RCC 7860 (cell line): ENCODE measurements at regions not wholly inside any gene's neighbourhood (a gene's known extent, or its start where the extent isn't known, plus 50 kb on each side); places are given as distances from the start of the nearest gene placed in this dataset.
"Not testable (repeated sequence)": the region's sequence is repeated elsewhere in the genome, so short reads cannot be mapped to it uniquely, and the experiment has no call there.

Source experiments
- DNase-seq: peaks from one replicate; pipeline ENCODE4 v3.0.0-alpha.2; 2015; ENCODE audit warnings: low spot score
- FAIRE-seq: peaks from 2 replicates; lab custom pipeline; 2012; peaks lifted over from hg19 to GRCh38; lab: Jason Lieb, UNC

DNA sequence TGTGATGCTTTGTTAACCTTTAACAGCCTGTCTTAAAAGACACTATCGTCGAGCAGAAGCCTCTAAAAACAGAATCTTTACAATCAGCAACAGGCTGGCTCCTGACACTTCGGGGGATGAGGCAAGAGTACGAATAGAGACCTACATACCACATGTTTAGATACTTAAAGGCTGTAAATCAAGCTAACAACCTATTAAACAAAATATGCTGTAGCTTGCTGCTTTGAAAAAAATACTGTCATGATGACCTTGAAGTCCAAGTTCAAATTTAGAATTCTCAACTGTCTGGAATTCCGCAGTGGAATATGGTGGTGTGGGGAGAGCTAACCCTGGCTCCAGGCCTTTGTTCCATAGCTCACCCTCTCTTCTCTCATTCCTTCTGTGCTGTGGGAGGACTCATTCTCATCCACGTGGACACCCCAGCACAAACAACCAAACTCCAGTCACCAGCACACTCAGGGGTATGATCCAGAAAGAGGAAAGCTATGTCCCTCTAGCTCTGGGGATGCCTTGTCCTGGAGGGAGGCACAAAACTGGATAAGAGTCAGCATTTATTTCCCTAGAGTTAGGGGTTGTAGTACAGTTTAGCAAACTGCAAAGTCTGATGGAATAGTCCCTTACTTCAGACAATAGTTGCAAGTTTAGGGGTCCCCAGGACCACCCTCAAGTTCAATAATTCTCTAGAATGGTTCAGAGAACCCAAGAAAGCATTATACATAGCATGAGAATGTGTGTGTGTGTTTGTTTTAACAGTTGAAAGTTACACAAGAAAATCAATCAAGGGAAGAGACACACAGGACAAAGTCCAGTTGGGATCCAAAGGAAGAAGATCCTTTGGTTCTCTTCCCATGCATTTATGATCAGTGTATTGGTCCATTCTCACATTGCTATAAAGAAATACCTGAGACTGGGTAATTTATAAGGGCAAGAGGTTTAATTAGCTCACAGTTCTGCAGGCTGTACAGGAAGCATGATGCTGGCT is 196.1 kb upstream of the SVIL start:
- no peak for FAIRE-seq
- no peak for DNase-seq

GRCh38 chr10:29829776-29830175 is 195.0 kb upstream of the SVIL start:
- DNase-seq (no peak), FAIRE-seq (no peak)

DNA sequence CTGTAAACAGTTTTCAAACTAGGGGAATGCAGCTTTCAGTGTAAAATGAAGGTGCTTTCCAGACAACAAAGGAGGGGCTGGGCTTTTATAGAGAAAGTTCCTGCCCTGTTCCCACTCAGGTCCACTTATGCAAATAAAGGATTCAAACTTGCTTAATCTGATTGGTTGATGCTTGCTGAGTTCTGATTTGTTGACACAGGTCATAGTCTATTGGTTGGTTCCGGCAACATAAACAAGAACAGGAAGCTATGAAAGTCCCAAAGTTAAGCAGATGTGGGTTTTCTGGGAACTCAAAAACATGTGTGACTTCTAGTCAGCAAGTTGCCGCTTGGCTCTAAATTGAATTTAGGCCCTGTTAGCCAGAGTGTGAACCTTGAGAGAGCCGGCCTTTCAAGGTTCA is 194.2 kb upstream of the SVIL start:
- FAIRE-seq: no peak
- DNase-seq: no peak

DNA sequence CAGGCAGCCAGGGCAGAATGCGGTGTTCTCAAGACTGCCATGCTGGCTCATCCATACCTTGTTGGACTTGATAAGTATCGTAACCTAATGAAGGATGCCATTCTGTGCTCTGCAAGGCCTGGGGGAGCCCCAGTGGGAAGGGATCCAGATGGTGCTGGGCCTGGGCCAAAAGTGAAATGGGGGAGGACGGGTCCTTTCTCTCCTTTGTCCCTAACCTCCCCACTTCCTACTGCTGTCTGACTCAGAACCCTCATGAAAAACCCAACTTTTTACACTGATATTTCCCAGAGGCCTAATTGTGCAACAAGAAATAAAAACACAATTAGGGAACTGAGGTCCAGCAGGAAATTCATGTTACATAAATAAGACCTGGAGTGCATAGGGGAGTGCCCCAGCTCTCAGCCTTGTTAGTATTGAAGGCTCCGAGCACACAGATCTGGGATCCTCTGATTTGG is 193.7 kb upstream of the SVIL start:
- FAIRE-seq (no peak), DNase-seq (no peak)

DNA sequence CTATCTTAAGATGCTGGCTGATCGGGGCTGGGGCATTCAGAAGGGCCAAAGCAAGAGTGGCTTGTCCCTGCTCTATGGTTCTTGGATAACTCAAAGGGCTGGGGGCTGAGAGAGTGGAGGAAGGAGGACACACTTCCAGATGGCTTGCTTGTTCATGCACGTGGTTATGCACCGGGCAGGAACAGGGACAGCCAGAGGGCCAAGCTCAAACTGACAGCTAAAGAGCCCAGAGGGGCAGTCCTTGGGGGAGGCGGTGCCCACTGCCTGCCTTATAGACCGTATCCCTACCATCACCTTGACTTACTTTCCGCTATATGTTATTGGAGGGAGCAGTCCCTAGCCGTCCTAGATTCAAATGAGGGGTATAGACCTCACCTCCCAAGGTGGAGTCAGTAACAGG is 192.7 kb upstream of the SVIL start:
- FAIRE-seq: no peak
- no peak for DNase-seq

DNA sequence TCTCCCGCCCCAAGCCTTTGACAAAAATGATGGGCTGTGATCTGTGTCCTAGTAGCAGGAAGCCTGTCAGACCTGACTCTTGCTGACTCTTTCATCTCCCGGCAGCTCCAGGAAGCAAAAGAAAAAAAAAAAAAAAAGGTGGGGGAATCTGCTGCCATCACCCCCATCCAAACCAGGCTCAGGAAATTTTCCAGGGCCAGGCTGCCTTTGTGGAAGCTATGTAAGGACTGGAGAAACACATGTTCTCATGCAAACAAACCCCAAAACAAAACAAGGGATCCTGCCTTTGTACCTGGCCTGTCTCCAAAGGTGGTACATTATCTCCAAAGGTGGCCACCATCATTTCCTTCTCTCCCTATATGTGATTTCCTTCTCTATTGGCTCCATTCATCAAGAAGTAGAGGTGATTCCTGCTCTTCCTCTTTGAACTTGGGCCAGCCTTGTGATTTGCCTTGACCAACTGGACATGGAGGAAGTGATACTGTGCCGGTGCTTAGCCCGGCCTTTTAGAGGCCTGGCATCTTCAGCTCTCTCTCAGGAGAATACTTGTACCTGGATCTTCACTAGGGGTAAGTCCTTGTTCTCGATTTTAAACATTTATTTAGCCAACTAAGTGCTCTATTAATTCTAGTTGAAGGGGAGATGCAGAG is 192.2 kb upstream of the SVIL start:
- no peak for DNase-seq

DNA sequence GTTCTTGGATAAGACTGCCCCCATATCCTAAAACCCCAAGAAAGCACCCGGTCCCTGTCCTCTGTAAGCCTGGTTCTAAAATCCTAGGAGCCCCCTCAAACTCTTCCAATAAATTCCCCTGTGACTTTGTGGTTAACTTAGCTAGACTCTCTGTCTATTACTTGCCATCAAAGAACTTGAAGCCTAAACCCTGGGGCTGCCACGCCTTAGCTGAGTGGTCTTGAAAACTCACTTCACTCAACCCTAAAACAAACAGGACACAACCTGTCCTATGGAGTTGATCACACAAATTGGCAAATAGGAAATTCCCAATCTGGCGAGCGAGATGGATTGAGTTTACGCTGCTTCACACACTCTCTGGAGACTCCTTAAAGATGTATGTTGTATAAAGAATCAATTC is 191.4 kb upstream of the SVIL start:
- no peak for DNase-seq
- FAIRE-seq: no peak

More for the DNA sequence above, 192.2 kb upstream of the SVIL start:
- no peak for FAIRE-seq

DNA sequence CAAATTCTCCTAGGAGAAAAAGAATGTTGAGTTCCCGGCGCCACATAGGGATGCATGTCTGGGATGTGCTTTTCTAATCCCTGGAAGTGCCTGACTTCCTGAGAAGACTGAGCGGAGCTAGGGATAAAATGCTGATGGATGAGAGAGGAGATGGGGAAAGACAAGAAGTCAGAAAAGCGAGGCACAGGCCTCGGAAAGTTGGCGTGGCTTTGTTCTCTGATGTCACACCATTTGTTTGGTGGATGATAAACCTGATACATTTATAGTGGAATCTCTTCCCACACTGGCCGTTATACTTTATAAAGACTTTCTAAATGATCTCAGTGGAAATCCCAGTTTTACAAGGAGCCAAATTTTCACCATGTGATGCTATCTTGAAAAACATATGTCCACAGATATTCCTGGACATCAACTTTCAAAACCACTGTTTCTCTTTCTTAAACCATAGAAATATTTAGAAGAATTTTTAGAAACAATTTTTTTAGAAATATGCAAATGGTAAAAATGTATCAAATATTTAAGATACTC is 188.8 kb upstream of the SVIL start:
- no peak for FAIRE-seq
- no peak for DNase-seq

DNA sequence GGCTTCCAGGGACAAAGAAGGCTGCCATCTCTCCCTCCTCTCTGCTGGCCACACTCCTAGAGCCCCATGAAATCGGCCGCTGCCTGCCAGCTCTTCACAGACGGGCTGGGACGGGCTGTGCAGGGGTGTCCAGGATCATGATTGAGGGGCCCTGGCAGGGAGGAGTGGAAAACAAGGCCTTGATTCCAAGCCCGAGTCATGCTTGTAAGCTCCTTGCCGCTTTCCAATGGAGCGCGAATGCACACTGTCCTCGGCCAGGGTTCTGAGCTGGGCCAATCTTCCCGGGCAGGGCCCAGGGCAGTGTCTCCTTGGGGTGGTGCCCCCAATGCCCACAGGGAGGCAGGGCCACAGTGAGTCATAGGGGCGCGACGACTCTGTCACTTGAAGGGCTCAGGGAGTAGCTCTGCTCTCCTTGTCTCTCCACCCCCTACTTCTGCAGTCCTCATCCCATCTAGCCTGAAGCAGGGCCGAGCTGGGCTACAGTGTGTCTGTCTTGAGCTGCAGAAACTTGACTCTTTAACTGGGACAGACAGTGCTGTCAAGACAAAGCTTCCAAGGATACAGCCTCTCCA is 186.2 kb upstream of the SVIL start:
- DNase-seq: no peak

GRCh38 chr10:29816801-29817558 is 182.2 kb upstream of the SVIL start:
- FAIRE-seq (no peak), DNase-seq (no peak)

More for the DNA sequence above, 186.2 kb upstream of the SVIL start:
- FAIRE-seq: no peak

- DNase-seq (no peak), FAIRE-seq (no peak)
Observed at GRCh38 chr10:29815572-29815971, 180.8 kb upstream of the SVIL start.

- DNase-seq: peak; percentile 52
- no peak for FAIRE-seq
Observed at GRCh38 chr10:29811751-29812427, 177.1 kb upstream of the SVIL start.

DNA sequence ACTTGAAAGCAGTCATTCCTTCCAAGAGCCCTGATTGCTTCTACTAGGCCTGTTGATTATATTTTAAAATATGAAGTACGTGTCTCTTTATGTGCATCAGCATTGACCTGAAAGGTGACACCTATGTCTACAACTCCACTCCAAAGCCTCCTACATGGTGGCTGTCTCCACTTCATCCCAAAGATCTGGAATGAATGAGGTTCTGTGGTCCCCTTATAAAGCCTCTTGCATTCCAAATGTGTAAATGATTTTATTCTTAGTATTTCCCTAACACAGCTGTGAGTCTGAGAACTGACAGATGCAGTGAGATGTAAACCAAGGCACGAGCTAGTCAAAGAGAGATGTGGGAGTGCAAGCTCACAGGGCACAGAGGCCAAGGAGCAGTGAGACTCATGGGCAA is 176.0 kb upstream of the SVIL start:
- DNase-seq (no peak), FAIRE-seq (no peak)

GRCh38 chr10:29810231-29810630 is 175.5 kb upstream of the SVIL start:
- DNase-seq, FAIRE-seq: not testable (repeated sequence)

- no peak for DNase-seq
- no peak for FAIRE-seq
Observed at GRCh38 chr10:29809383-29809782, 174.6 kb upstream of the SVIL start.

- DNase-seq (peak; percentile 71), FAIRE-seq (peak; percentile 42)
Observed at GRCh38 chr10:29807163-29807806, 172.5 kb upstream of the SVIL start.

- DNase-seq: no peak
- FAIRE-seq: no peak
Observed at GRCh38 chr10:29806350-29806788, 171.6 kb upstream of the SVIL start.

DNA sequence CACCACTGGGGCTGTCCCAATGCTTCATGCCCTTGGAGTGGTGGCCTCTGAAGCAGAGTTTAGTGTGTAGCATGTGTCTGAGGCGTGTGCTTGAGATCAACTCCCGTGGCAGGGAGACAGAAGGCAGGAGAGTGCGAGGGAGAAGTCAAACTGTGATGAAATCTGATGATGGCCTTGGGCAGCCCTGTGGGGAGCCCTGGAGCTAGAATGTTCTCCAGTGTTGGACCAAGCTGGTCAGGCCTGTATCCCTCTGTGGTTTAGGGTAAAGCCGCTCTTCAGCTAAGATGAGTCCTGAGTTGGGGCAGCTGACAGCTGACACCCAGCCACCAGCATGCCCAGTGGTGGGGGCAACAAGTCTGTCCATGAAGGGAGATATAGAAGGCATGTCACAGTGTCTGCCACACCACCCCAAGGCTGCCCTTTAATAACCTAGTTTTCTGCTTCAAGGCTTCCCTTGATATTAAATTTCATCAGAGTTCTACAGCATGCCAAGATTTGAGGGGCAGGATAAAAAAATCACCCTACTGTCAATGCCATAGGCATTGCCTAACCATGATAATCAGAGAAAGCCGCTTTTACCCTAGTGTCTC is 170.5 kb upstream of the SVIL start:
- DNase-seq (no peak), FAIRE-seq (no peak)
